Globus pallidus (tissue), 1 donor: ENCODE measurements at regions not wholly inside any gene's neighbourhood (a gene's known extent, or its start where the extent isn't known, plus 50 kb on each side); places are given as distances from the start of the nearest gene placed in this dataset.

Experiments used
- DNase-seq: peaks from one replicate; pipeline ENCODE4 v3.0.0-alpha.2; 2015; ENCODE audit warnings: low spot score

- DNase-seq = no peak
Measured at GRCh38 chr2:121900391-121900790, 144.9 kb downstream of the TSN start.

GRCh38 chr2:121902171-121902591, 146.7 kb downstream of the TSN start:
- DNase-seq = no peak

- no peak for DNase-seq
Measured at GRCh38 chr2:121902616-121903015, 147.2 kb downstream of the TSN start.

DNA sequence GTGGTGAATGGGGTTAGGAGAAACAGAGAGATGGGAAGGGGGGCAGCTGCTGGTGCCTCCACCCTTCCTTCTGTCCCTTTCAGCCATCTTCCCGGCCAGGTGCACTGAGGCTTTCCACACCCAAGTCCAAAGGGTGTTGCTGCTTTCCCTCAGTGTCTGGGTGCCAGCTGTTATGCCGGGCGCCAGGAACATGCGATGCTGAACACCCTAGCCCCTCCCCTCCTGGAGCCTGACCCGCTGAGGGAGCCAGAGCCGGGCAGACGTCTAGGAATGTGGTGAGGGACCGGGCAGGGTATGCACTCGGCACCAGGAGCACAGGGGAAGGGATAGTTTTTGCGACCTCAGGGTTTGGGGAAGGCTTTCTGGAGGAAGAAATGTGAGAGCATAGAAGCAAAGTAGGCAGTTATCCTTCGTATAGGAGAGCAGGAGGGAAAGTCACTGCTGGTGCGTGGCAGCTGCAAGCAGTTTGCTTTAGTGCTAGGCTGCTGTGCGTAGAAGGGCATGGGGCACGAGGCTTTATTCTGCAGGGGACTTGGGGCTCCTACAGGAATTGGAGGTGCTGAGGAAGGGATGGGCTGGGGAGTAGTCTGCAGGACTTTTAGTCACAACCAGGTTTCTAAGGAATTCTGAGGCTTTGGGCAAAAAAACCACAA, 147.7 kb downstream of the TSN start:
- DNase-seq = no peak

DNA sequence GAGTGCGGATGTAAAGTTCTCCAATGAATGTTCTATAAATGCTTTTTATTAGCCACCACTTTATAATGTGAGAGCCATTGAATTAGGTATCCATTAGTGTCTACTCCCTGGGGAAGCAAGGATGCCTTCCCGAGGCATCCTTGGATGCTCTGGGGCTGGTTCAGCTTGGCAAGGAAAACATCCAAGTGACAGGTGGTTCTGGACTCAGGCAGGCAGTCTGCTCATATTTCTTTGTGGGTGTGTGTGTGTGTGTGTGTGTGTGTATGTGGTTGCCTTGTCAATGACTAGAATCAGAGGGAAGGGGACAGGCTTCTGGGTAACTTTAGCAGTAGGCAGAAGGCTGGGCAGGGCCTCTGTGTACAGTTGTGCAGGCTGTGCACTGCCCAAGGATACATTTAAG, 149.2 kb downstream of the TSN start:
- no peak for DNase-seq

DNA sequence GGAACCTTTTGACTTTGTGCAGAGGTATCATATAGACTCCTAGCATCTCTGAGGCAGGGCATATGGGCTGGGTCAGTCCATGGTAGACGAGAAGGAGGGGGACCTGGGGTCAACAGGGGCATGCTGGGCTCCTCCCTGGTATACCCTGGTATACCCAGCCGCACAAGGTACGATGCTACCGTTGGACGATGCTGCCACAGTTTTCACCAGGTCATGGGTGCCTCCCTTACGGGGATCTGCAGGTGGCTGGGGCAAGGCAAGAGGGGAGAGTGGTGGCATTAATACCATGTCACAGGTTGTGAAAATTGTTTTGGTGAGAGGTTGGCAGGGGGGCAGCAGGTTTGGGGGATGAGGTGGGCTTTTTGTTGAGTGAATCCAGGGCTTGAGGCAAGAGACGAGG, 149.8 kb downstream of the TSN start:
- DNase-seq = no peak

DNA sequence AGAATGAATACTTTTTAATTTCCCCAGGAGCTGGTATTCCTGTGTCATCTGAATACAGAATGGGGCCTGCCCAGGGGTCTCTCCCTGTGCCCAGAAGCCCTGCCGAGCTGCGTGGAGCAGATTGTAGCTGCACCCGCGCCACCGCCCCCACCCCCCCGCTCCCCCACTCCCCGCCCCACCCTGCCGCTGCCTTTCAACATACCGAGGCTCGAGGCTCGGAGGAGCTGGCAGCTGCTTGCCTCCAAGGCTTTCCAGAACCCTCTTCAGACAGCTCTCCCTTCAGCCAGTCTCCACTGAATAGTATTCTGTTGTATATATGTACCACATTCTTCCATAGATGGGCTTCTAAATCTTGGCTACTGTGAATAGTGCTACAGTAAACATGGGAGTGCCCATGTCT, 150.7 kb downstream of the TSN start:
- DNase-seq = no peak

DNA sequence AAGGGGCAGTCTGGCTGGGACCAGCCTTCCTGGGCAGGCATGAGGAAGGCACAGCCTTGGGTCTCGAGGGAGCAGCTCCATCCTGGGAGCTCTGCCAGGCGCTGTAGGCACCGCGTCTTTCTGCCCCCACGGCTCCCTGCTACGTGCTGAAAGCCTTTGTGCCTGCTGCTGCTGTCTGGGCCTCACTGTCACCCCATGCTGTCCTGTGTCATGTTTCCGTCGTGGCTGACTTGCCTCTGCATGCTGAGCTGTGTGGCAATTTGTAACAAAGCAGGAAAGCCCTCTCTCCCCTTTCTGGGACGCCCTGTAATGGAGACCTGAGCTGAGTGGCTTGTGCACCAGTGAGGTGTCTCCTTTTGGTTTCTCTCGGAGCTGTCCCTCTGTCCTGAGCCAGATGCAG, 152.5 kb downstream of the TSN start:
- no peak for DNase-seq

- no peak for DNase-seq
Measured at GRCh38 chr2:121910139-121910538, 154.7 kb downstream of the TSN start.

DNA sequence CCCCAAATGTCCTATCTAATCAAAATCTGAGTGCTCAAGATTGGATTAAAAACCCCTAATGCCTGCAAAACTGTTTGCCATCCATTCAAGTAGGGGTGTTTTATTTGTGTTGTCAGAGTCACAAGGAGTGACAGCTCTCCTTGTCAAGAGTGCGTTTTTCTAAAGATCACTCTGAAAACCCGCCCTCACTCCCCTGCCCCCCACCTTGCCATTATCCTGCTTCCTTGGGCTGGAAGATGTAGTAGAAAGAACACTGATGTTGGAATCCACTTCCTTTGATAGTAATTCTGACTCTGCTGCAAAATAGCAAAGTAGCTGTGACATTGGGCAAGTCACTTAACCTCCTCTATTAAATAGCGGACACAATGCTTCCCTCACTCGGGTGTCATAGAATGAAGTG, 155.6 kb downstream of the TSN start:
- no peak for DNase-seq

- no peak for DNase-seq
Measured at GRCh38 chr2:121917143-121917542, 161.7 kb downstream of the TSN start.

- no peak for DNase-seq
Measured at GRCh38 chr2:121918231-121918630, 162.8 kb downstream of the TSN start.

DNA sequence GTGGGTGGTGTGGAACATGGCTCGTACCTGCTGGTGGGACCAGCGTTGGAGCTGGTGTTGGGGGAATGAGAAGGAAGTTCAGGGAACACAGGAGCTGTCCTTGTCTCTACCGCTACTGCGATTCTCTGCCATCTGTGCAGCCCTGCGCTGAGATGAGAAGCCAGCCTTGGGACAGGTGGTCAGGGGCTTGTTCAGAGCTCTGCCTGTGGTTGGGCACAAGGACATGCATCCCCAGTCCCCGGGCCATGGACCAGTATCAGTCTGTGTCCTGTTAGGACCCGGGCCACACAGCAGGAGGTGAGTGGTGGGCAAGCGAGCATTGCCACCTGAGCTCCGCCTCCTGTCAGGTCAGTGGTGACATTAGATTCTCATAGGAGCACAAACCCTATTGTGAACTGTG, 164.4 kb downstream of the TSN start:
- no peak for DNase-seq

- no peak for DNase-seq
Measured at GRCh38 chr2:121925466-121925865, 170.0 kb downstream of the TSN start.

GRCh38 chr2:121943285-121943684, 187.8 kb downstream of the TSN start:
- DNase-seq = no peak

DNA sequence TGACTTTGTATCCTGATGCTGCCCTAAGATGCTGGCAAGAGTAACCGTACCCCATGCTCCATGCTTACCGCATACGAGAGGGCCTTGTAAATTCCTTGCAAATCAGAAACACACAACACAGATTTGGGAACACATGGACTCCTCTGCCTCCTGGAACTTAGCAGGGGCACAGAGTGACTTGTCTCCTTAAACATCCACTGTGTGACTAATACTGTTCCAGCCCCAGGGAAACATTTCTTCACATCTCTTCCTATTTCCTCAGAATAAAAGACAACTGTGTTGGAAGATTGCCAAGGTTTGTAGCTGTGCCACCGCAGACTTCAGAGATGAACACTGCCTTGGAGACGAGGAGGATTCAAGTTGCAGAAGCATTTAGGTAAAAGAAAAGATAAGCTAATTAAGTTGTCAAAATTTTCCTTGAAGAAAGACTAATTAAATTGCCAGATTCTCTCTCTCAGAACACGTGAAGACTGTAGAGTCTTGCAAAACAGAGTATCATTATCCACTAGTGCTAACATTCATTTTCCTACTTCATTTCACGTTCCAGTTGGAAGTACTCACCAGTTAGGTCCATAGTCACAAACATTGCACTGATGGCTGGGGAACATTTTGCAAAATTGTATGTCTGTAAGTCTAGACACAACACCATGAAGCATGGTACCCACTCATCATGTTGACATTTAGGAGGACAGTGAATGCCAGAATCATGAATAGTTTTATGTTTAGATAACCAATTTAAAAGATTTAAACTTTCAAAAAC, 188.8 kb downstream of the TSN start:
- no peak for DNase-seq

DNA sequence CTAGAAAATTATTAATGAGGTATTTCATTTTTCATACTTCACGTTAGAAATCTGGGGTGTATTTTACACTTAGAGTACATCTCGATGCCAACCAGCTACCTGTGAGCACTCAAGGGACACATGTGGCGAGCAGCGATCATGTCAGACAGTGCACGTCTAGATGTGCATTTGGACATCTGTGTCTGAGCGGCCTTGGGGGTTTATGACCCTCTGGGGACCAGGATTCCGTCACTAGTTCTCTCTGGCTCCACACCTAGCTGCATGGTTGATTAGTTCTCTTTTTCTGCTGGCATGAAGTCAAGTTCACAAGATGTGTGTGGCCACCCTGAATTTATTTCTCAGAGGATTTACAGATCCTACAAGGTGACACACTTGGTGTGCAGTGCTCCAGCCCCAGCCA, 192.2 kb downstream of the TSN start:
- DNase-seq = no peak

DNA sequence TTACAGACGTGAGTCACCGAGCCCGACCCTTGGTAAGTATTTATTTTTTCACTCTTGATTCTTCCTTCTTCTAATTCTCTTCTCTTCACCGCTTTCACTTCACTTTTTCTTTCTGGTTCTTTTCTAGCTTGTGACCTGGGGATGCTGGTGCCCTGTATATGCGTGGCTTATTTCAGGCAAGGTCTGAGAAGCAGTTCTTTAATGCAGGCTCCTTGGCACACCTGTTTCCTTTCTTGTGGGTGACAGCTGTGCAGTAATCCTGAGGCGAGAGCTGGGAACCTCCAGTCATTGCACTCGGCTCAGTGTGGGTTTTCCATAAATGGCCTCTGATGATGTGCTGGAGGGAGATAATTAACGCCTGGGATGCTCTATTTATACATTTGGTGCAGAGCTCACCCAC, 193.8 kb downstream of the TSN start:
- no peak for DNase-seq

DNA sequence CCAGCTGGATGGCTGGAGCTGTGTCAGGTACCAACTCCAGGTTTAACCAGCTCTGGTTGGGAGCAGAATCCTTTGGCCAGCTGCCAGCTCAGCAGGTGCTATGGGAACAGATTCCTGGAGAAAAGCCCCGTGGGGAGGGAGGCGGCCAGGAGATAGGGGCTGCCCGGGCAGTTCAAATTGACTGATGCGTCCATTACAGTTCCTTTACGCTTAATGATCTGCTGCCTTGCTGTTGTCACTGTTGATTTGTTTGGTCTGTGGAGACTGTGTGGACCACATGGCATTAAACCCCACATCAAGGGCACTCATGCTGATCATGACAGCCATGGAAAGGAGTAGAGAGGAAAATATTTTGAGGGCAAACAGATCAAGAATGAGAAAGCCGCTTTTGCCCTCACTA, 200.0 kb downstream of the TSN start:
- no peak for DNase-seq

- no peak for DNase-seq
Measured at GRCh38 chr2:121955872-121956271, 200.4 kb downstream of the TSN start.

DNA sequence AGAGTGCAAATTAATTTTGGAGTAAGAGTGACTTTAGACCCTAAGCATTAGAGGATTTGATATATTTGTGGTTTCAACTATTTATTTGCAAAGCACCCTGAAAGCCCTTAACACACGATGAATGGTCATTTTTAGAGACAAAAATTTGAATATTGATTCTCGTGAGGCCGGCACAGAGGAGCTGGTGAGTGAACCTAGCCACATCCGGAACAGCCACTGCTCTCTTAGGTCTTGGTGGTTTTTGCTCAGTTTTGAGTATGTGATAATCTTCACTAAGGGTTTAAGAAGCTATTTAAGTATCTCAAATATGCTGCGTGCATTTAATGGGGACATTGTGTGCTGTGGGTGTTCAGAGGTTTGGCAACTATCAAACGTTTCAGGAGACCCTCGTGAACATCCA, 204.8 kb downstream of the TSN start:
- DNase-seq = no peak

GRCh38 chr2:121961761-121962160, 206.3 kb downstream of the TSN start:
- no peak for DNase-seq

DNA sequence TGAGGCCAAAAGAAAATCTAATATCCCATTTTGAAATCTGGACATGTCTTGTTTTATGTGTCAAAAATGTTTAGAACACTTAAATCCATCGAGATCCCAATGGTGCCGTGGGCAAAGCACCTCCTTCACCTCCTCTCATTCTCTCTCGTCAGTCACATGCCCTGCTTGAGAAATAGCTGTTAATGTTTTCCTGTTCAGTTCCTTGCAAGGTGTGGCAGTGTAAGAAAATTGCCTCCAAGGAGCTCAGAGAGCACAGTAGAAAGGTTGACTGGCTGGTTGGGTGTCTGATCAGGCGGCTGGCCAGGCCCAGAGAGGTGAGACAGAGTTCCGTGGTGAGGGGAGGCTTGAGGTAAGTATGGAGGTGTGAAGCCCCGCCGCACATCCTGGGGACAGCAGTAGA, 210.2 kb downstream of the TSN start:
- DNase-seq = no peak

DNA sequence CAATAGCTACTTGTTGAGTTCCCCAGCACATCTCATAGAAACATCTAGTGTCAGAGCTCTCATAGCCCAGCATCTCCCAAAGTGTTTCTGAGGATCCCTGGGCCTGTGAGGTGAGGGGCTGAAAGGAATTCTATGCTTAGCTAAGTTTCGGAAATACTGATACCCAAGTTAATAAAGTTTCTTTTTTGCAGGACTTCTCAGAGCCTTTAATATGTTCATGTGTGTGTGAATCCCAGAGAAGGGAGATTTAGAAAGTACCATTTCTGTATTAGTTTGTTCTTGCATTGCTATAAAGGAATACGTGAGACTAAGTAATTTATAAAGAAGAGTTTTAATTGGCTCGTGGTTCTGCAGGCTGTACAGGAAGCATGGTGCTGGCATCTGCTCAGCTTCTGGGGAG, 211.2 kb downstream of the TSN start:
- DNase-seq = no peak
